GM23338 (cell line): ENCODE measurements at regions not wholly inside any gene's neighbourhood (a gene's known extent, or its start where the extent isn't known, plus 50 kb on each side); places are given as distances from the start of the nearest gene placed in this dataset.

Experiments used
- ATAC-seq: fragments of 200-7000 bp; cut with Tn5 transposase; 3 replicates; pipeline ENCODE4 v1.9.1; 2020
- DNase-seq: peaks from one replicate; pipeline ENCODE4 v3.0.0-alpha.2; 2015; ENCODE audit warnings: low spot score
- H2AFZ ChIP-seq: fragments of 200-600 bp; sonication (generic); 2 replicates; pipeline ENCODE4 v1.8.0; 2016; ENCODE audit warnings: antibody characterized with exemption, mild to moderate bottlenecking, moderate library complexity
- H3F3A ChIP-seq: fragments of 200-600 bp; sonication (generic); replicated peaks from 2 replicates; pipeline ENCODE4 v1.8.0; 2017; ENCODE audit warnings: antibody characterized with exemption, mixed run types, low read depth
- H3K27ac ChIP-seq: fragments of 200-600 bp; sonication (generic); 2 replicates; pipeline ENCODE4 v1.6.1; 2016; ENCODE audit warnings: low read depth
- H3K27me3 ChIP-seq: fragments of 200-600 bp; sonication (generic); 2 replicates; pipeline ENCODE4 v1.8.0; 2016; ENCODE audit warnings: mild to moderate bottlenecking, mixed run types, moderate library complexity; ENCODE audit not compliant: insufficient read depth
- H3K36me3 ChIP-seq: fragments of 200-600 bp; sonication (generic); 2 replicates; pipeline ENCODE4 v1.8.0; 2016; ENCODE audit warnings: mild to moderate bottlenecking; ENCODE audit not compliant: insufficient read depth
- H3K4me1 ChIP-seq: fragments of 200-600 bp; sonication (generic); 2 replicates; pipeline ENCODE4 v1.8.0; 2016; ENCODE audit warnings: mild to moderate bottlenecking, moderate library complexity; ENCODE audit not compliant: insufficient read depth
- H3K4me2 ChIP-seq: fragments of 200-600 bp; sonication (generic); 2 replicates; pipeline ENCODE4 v1.7.1; 2017; ENCODE audit warnings: mixed run types
- H3K4me3 ChIP-seq: fragments of 200-600 bp; sonication (generic); 2 replicates; pipeline ENCODE4 v1.6.1; 2016; ENCODE audit warnings: mixed run types
- H3K79me2 ChIP-seq: fragments of 200-600 bp; sonication (generic); replicated peaks from 2 replicates; pipeline ENCODE4 v1.8.0; 2017; ENCODE audit warnings: mild to moderate bottlenecking; ENCODE audit not compliant: insufficient read depth
- H3K9me2 ChIP-seq: fragments of 200-600 bp; sonication (generic); 2 replicates; pipeline ENCODE4 v1.8.0; 2017; ENCODE audit not compliant: insufficient read depth
- H4K20me1 ChIP-seq: fragments of 200-600 bp; sonication (generic); replicated peaks from 2 replicates; pipeline ENCODE4 v1.8.0; 2017; ENCODE audit warnings: mild to moderate bottlenecking; ENCODE audit not compliant: insufficient read depth
- H3K27ac Mint-ChIP-seq: 2 replicates; pipeline ENCODE4 v1.8.0; 2020; ENCODE audit warnings: inconsistent platforms, mild to moderate bottlenecking, moderate library complexity, mixed read lengths
- H3K27me3 Mint-ChIP-seq: 3 replicates; pipeline ENCODE4 v1.8.0; 2022; ENCODE audit warnings: low read depth, mild to moderate bottlenecking, moderate library complexity, mixed read lengths, inconsistent platforms; ENCODE audit not compliant: insufficient read depth, poor library complexity
- H3K36me3 Mint-ChIP-seq: 3 replicates; pipeline ENCODE4 v1.8.0; 2021; ENCODE audit warnings: low read depth, mild to moderate bottlenecking, inconsistent platforms, moderate library complexity, mixed read lengths
- H3K4me1 Mint-ChIP-seq: 3 replicates; pipeline ENCODE4 v1.8.0; 2020; ENCODE audit warnings: mild to moderate bottlenecking, inconsistent platforms, mixed read lengths
- H3K4me3 Mint-ChIP-seq: 3 replicates; pipeline ENCODE4 v1.8.0; 2021; ENCODE audit warnings: moderate library complexity, mild to moderate bottlenecking, inconsistent platforms, mixed read lengths
- H3K9me3 Mint-ChIP-seq: 3 replicates; pipeline ENCODE4 v1.8.0; 2020; ENCODE audit warnings: moderate library complexity, mild to moderate bottlenecking, inconsistent platforms, mixed read lengths
- CREB1 ChIP-seq: fragments of 250-450 bp; sonication (Bioruptor Pico); IDR thresholded peaks from 2 replicates; pipeline ENCODE4 v1.5.0; 2020; ENCODE audit warnings: low read depth, mild to moderate bottlenecking, moderate library complexity
- EZH2 ChIP-seq: fragments of 200-600 bp; sonication (generic); IDR thresholded peaks from one replicate; pipeline ENCODE4 v1.8.0; 2017; ENCODE audit warnings: antibody characterized with exemption, mild to moderate bottlenecking, low read depth; ENCODE audit not compliant: unreplicated experiment
- EZH2phosphoT487 ChIP-seq: fragments of 200-600 bp; sonication (generic); IDR thresholded peaks from one replicate; pipeline ENCODE4 v1.8.1; 2018; ENCODE audit warnings: antibody characterized with exemption; ENCODE audit not compliant: unreplicated experiment
- JUNB ChIP-seq: IDR thresholded peaks from one replicate; pipeline ENCODE4 v1.6.1; 2016; ENCODE audit warnings: antibody characterized with exemption; ENCODE audit not compliant: unreplicated experiment
- NANOG ChIP-seq: IDR thresholded peaks from 2 replicates; pipeline ENCODE4 v1.6.1; 2016; ENCODE audit warnings: antibody characterized with exemption, borderline replicate concordance
- POLR2AphosphoS5 ChIP-seq: IDR thresholded peaks from 2 replicates; pipeline ENCODE4 v1.6.1; 2016; ENCODE audit warnings: antibody characterized with exemption, low read depth
- STAT1 ChIP-seq: IDR thresholded peaks from one replicate; pipeline ENCODE4 v1.6.1; 2016; ENCODE audit warnings: antibody characterized with exemption; ENCODE audit not compliant: unreplicated experiment
- ZNF114 ChIP-seq: fragments of 250-450 bp; sonication (Bioruptor Pico); IDR thresholded peaks from 2 replicates; pipeline ENCODE4 v1.5.0; 2020; ENCODE audit warnings: mild to moderate bottlenecking, moderate library complexity
- ZNF331 ChIP-seq: fragments of 250-450 bp; sonication (Bioruptor Pico); IDR thresholded peaks from 2 replicates; pipeline ENCODE4 v1.5.0; 2020; ENCODE audit warnings: low read depth, mild to moderate bottlenecking, moderate library complexity
- TF ChIP-seq, protein P1 (sequence below): IDR thresholded peaks from one replicate; pipeline ENCODE4 v1.6.1; 2018; ENCODE audit warnings: antibody characterized with exemption; ENCODE audit not compliant: unreplicated experiment
- TF ChIP-seq, protein P2 (sequence below): IDR thresholded peaks from 2 replicates; pipeline ENCODE4 v1.6.1; 2016; ENCODE audit warnings: antibody characterized with exemption
- TF ChIP-seq, protein P3 (sequence below), 2 experiments: fragments of 200-600 bp in 1 of 2; sonication (generic) in 1 of 2; conservative IDR thresholded peaks; 2 replicates each; pipeline versions ENCODE4 v1.5.1 to v1.6.1; 2016 to 2017; ENCODE audit warnings: antibody characterized with exemption in 2 of 2, low read depth in 2 of 2, mild to moderate bottlenecking in 2 of 2, moderate library complexity in 1 of 2
- TF ChIP-seq, protein P4 (sequence below): fragments of 250-450 bp; sonication (Bioruptor Pico); IDR thresholded peaks from 2 replicates; pipeline ENCODE4 v1.5.0; 2020; ENCODE audit warnings: mild to moderate bottlenecking, moderate library complexity

DNA sequence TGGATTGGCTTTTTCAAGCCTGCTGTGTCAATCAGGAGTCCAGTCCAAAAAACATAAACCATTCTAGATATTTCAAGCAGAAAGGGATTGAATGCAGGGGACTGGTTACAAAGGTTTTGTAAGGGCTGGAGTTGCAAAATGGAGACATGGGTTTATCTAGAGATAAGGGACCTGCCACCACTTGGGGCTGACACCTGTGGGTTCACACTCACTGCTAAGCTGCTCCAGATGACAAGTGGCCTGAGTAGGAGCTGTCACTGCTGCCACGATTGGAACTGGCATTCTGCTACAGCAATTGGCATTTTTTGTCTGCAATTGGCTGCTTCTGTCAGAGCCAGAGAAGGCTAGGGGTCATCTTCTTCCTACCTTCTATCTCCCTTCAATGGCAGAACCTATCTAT is 66.3 kb upstream of the ZFR start:
- H3K36me3 ChIP-seq, result no peaks in the 10 kb centered on the region
- TF ChIP-seq, protein P1, sequence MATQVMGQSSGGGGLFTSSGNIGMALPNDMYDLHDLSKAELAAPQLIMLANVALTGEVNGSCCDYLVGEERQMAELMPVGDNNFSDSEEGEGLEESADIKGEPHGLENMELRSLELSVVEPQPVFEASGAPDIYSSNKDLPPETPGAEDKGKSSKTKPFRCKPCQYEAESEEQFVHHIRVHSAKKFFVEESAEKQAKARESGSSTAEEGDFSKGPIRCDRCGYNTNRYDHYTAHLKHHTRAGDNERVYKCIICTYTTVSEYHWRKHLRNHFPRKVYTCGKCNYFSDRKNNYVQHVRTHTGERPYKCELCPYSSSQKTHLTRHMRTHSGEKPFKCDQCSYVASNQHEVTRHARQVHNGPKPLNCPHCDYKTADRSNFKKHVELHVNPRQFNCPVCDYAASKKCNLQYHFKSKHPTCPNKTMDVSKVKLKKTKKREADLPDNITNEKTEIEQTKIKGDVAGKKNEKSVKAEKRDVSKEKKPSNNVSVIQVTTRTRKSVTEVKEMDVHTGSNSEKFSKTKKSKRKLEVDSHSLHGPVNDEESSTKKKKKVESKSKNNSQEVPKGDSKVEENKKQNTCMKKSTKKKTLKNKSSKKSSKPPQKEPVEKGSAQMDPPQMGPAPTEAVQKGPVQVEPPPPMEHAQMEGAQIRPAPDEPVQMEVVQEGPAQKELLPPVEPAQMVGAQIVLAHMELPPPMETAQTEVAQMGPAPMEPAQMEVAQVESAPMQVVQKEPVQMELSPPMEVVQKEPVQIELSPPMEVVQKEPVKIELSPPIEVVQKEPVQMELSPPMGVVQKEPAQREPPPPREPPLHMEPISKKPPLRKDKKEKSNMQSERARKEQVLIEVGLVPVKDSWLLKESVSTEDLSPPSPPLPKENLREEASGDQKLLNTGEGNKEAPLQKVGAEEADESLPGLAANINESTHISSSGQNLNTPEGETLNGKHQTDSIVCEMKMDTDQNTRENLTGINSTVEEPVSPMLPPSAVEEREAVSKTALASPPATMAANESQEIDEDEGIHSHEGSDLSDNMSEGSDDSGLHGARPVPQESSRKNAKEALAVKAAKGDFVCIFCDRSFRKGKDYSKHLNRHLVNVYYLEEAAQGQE, result no peak
- TF ChIP-seq EZH2 (no peak), ZNF114 (CRISPR knock-in tag) (no peak), POLR2AphosphoS5 (no peak), ZNF331 (CRISPR knock-in tag) (no peak), NANOG (no peak), EZH2phosphoT487 (no peak), CREB1 (CRISPR knock-in tag) (no peak), JUNB (no peak), STAT1 (no peak)
- TF ChIP-seq, protein P2, sequence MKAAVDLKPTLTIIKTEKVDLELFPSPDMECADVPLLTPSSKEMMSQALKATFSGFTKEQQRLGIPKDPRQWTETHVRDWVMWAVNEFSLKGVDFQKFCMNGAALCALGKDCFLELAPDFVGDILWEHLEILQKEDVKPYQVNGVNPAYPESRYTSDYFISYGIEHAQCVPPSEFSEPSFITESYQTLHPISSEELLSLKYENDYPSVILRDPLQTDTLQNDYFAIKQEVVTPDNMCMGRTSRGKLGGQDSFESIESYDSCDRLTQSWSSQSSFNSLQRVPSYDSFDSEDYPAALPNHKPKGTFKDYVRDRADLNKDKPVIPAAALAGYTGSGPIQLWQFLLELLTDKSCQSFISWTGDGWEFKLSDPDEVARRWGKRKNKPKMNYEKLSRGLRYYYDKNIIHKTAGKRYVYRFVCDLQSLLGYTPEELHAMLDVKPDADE, result no peak
- TF ChIP-seq, protein P3, sequence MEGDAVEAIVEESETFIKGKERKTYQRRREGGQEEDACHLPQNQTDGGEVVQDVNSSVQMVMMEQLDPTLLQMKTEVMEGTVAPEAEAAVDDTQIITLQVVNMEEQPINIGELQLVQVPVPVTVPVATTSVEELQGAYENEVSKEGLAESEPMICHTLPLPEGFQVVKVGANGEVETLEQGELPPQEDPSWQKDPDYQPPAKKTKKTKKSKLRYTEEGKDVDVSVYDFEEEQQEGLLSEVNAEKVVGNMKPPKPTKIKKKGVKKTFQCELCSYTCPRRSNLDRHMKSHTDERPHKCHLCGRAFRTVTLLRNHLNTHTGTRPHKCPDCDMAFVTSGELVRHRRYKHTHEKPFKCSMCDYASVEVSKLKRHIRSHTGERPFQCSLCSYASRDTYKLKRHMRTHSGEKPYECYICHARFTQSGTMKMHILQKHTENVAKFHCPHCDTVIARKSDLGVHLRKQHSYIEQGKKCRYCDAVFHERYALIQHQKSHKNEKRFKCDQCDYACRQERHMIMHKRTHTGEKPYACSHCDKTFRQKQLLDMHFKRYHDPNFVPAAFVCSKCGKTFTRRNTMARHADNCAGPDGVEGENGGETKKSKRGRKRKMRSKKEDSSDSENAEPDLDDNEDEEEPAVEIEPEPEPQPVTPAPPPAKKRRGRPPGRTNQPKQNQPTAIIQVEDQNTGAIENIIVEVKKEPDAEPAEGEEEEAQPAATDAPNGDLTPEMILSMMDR (conservative IDR thresholded peaks at IDR 0.05; ENCODE audit: low read depth in 2 of 2), result no peak
- TF ChIP-seq, protein P4, sequence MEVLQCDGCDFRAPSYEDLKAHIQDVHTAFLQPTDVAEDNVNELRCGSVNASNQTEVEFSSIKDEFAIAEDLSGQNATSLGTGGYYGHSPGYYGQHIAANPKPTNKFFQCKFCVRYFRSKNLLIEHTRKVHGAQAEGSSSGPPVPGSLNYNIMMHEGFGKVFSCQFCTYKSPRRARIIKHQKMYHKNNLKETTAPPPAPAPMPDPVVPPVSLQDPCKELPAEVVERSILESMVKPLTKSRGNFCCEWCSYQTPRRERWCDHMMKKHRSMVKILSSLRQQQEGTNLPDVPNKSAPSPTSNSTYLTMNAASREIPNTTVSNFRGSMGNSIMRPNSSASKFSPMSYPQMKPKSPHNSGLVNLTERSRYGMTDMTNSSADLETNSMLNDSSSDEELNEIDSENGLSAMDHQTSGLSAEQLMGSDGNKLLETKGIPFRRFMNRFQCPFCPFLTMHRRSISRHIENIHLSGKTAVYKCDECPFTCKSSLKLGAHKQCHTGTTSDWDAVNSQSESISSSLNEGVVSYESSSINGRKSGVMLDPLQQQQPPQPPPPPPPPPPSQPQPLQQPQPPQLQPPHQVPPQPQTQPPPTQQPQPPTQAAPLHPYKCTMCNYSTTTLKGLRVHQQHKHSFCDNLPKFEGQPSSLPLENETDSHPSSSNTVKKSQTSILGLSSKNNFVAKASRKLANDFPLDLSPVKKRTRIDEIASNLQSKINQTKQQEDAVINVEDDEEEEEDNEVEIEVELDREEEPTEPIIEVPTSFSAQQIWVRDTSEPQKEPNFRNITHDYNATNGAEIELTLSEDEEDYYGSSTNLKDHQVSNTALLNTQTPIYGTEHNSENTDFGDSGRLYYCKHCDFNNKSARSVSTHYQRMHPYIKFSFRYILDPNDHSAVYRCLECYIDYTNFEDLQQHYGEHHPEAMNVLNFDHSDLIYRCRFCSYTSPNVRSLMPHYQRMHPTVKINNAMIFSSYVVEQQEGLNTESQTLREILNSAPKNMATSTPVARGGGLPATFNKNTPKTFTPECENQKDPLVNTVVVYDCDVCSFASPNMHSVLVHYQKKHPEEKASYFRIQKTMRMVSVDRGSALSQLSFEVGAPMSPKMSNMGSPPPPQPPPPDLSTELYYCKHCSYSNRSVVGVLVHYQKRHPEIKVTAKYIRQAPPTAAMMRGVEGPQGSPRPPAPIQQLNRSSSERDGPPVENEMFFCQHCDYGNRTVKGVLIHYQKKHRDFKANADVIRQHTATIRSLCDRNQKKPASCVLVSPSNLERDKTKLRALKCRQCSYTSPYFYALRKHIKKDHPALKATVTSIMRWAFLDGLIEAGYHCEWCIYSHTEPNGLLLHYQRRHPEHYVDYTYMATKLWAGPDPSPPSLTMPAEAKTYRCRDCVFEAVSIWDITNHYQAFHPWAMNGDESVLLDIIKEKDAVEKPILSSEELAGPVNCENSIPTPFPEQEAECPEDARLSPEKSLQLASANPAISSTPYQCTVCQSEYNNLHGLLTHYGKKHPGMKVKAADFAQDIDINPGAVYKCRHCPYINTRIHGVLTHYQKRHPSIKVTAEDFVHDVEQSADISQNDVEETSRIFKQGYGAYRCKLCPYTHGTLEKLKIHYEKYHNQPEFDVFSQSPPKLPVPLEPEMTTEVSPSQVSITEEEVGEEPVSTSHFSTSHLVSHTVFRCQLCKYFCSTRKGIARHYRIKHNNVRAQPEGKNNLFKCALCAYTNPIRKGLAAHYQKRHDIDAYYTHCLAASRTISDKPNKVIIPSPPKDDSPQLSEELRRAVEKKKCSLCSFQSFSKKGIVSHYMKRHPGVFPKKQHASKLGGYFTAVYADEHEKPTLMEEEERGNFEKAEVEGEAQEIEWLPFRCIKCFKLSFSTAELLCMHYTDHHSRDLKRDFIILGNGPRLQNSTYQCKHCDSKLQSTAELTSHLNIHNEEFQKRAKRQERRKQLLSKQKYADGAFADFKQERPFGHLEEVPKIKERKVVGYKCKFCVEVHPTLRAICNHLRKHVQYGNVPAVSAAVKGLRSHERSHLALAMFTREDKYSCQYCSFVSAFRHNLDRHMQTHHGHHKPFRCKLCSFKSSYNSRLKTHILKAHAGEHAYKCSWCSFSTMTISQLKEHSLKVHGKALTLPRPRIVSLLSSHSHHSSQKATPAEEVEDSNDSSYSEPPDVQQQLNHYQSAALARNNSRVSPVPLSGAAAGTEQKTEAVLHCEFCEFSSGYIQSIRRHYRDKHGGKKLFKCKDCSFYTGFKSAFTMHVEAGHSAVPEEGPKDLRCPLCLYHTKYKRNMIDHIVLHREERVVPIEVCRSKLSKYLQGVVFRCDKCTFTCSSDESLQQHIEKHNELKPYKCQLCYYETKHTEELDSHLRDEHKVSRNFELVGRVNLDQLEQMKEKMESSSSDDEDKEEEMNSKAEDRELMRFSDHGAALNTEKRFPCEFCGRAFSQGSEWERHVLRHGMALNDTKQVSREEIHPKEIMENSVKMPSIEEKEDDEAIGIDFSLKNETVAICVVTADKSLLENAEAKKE (CRISPR knock-in tag), result no peak
- H3K27ac ChIP-seq, result no peak overlapping the region
- ATAC-seq (no peak), DNase-seq (no peak)
- Mint-ChIP-seq H3K36me3 (no peaks in the 10 kb centered on the region), H3K4me3 (no peak overlapping the region), H3K4me1 (peaks cover 22% of the 10 kb centered on the region), H3K9me3 (no peaks in the 10 kb centered on the region), H3K27me3 (peaks cover 2% of the 10 kb centered on the region), H3K27ac (no peak overlapping the region)
- no peaks in the 10 kb centered on the region for H3K79me2 ChIP-seq
- H3K4me1 ChIP-seq, result peaks cover 19% of the 10 kb centered on the region
- H3K9me2 ChIP-seq, result no peaks in the 10 kb centered on the region; the same call in 1 of the 2 replicates
- no peak overlapping the region for H3K4me3 ChIP-seq
- 0 out of 2 replicates have a peak, but pooled peaks cover under 1% of the 10 kb centered on the region for H3K27me3 ChIP-seq
- H4K20me1 ChIP-seq, result no peaks in the 10 kb centered on the region
- no peaks in the 10 kb centered on the region for H3F3A ChIP-seq
- H3K4me2 ChIP-seq, result no peak overlapping the region
- no peak overlapping the region for H2AFZ ChIP-seq
